CD4-positive, alpha-beta T cell treated with Interleukin-6 for 4 hours (primary cell): ENCODE measurements at regions not wholly inside any gene's neighbourhood (a gene's known extent, or its start where the extent isn't known, plus 50 kb on each side); places are given as distances from the start of the nearest gene placed in this dataset.
"Not testable (repeated sequence)": the region's sequence is repeated elsewhere in the genome, so short reads cannot be mapped to it uniquely, and the experiment has no call there.

Source experiments
- DNase-seq: peaks from one replicate; pipeline ENCODE4 v3.0.0-alpha.2; 2020; ENCODE audit warnings: mixed read lengths

- no peak for DNase-seq
These were observed 325.3 kb upstream of the GRAMD2B start for GRCh38 chr5:126097876-126098275.

DNA sequence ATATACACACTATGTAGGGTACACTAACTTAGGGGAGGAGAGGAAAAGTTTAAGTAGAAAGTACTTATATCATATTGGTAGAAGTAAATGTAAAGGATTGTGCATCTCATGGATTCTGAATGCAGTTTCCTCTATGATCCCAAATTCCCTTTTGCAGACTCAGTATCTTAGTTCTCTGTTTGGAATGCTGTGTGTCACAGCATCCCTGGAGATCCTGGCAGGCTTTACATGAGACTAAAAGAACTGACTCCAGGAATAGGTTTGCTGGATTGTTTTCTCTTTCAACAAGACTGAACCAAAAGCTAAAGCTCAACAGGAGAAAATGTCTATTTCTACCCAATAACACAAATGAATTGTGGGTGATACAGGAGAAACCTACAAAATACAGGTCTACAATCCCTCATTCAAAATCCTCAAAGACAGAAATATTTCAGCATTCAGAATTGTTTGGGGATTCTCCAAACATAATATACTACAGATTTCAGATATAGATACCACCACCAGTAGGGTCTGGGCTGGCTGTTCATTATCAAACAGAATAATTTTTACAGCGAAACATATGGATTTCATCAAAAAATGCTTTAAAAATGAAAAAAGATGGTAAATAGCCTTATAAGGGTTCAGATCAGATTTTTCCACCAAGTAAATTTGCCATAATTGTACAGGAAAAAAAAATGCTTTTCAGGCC, 324.7 kb upstream of the GRAMD2B start:
- no peak for DNase-seq

GRCh38 chr5:126099077-126099476, 324.1 kb upstream of the GRAMD2B start:
- no peak for DNase-seq

- DNase-seq = no peak
These were observed 322.4 kb upstream of the GRAMD2B start for GRCh38 chr5:126100767-126101166.

- no peak for DNase-seq
These were observed 321.3 kb upstream of the GRAMD2B start for GRCh38 chr5:126101901-126102300.

DNA sequence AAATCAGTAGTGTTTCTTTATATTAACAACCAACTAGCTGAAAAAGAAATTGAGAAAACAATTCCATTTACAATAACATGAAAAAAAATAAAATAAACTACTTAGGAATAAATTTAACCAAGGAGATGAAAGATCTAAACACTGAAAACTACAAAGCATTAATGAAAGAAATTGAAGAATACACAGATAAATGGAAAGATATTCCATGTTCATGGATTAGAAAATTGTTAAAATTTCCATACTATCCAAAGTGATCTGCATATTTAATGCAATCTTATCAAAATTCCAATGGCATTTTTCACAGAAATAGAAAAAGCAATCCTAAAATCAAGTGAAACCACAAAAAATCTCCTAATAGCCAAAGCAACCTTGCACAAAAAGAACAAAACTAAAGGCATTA, 320.2 kb upstream of the GRAMD2B start:
- DNase-seq = no peak

DNA sequence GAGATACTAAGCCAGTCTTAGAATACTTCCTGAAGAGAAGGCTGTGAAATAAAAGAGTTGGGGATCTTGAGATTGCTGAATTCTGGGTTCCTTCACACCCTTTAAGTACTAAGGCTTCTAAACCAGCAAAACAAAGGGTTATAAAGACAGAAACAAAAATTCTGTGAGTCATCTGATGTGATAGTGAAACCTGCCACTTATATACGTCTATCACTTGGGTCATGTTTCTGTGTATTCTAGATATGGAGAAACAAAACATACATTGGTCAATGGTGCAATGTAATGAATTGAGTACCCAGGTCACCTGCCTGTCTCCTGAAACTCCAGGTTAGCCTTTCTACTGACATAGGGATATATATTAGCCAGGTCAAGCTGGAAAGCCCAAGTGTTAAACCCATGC, 319.3 kb upstream of the GRAMD2B start:
- DNase-seq = no peak

GRCh38 chr5:126104341-126104740, 318.9 kb upstream of the GRAMD2B start:
- no peak for DNase-seq

DNA sequence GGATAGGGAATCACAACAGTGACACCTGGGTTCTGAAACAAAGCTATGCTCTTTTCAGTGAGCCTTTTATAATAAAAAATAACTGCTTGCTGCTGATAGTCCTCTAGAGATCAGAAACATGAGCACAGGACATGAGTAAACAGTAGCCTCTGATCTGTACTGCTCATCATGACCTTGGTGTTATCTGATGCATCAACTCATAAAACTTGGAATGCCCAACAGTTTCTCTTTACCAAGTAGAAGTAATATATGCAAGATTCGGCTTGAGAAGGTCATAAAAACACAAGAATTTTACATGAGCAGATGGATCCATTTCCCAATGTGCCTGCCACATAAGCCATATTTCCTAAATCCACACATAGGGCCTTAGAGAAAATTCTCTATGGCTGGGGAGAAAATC, 318.3 kb upstream of the GRAMD2B start:
- DNase-seq = no peak

DNA sequence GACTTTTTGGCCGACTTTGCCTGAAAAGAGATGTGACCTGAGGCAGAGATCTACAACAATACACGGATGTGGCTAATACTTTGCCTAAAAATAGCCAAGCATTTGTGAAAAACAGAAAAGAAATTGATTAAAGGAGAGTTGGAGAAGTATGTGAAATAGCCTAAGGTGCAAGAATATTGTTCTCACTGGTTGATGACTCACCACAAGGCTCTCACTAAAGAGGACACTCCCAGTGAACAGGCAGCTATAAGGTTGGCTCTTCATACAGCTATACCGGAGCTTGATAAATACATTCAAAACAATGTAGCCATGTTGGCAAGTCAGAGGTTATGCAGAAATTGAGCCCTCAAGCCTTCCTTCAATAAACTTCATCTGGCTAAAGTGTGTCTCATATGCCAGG, 317.2 kb upstream of the GRAMD2B start:
- no peak for DNase-seq

DNA sequence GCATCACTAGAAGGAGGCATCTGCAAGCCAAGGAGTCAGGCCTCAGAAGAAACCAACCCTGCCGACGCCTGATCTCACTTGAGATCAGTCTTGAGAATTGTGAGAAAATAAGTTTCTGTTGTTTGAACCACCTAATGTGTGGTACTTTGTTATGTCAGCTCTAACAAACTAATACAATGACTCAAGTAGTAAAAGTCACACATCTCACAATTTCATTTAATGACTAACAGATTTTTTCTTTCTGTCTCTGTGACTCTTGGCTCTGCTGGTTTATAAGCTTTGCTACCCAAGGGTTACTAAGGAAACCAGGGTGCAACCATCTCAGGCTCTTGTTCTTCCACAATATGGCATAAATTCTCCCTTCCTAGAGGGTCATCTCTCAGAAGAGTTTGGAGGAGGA, 315.8 kb upstream of the GRAMD2B start:
- DNase-seq = no peak

DNA sequence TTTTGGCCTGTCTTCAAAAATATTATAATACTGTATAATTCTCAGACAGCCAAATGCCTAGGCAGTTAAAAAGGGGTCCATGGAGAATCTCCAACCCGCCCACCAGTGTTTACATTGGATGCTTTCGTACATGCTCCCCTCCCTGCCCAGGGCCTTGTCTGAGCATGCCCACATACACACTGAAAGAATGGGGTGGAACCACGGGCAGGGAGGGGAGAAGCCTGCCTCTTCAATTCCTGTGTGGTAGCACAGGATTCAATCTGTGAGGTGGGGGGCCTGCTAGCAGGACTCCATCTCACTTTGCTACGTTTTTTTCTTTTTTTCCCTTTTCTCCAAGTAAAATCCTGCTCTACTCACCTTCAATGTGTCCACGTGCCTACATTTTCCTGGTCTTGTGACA, 314.7 kb upstream of the GRAMD2B start:
- no peak for DNase-seq

DNA sequence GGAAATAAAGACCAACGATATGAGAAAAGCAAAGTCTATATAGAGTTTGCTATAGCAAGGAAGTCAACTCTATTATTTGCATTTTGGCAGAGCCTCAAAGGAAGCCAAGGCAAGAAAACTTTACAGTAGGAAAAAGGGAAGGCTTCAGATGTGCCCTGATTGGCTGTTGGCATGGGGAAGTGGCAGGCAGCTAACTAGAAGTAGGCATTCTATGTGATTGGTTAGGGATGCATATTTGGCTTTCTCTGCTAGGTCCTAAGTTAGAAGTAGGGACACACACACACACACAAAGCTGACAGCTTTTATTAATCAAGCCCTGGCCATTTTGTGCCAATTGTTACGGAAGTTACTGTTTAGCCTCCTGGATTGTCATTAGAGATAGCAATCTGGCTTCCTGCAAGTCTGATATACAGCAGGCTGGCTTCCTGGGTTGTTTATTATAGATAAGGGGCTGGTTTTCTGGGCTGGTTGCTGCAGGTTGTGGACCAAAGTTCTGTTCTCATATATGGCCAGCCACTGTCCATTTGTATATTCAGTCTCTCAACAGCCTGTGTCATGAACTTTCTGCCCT, 308.1 kb upstream of the GRAMD2B start:
- no peak for DNase-seq

DNA sequence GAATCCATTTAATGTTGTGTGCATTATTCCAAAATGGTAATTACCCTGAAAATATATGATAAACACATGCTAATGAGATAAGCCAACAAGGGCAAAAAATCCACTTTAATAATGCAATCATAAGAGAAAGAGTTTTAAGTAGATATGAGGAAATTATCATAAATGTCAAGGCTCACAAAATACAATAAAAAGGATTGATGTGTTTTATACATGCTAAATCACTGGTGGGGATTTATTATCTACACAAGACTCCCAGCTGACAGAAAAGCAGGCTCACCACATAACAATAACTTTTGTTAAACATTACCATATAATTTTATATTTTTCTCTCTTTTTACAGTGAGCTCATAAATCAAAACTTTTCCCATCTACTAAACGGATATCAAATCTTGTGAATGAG, 306.2 kb upstream of the GRAMD2B start:
- no peak for DNase-seq

- DNase-seq = no peak
These were observed 303.2 kb upstream of the GRAMD2B start for GRCh38 chr5:126119887-126120442.

DNA sequence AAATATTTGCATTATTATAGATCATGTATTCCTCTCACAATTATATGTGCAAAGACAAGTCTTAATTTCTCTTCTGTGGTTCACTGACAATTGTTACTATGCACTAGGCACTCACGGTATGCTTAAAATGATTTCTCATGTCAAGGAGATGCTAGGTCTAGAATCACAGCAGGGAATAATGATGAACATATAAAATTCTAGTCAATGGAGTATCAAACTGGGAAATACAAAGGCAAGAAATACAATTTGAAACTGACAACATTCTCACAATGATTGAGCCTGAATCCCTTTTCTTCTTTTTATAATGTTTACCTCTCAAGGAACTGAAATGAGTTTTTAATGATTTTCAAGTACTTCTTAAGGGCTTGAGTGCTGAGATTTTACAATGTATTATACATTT, 302.3 kb upstream of the GRAMD2B start:
- no peak for DNase-seq

- no peak for DNase-seq
These were observed 300.3 kb upstream of the GRAMD2B start for GRCh38 chr5:126122942-126123341.

GRCh38 chr5:126124706-126125345, 298.4 kb upstream of the GRAMD2B start:
- DNase-seq = no peak

- no peak for DNase-seq
These were observed 297.8 kb upstream of the GRAMD2B start for GRCh38 chr5:126125407-126125806.

GRCh38 chr5:126126574-126126973, 296.6 kb upstream of the GRAMD2B start:
- DNase-seq = no peak

DNA sequence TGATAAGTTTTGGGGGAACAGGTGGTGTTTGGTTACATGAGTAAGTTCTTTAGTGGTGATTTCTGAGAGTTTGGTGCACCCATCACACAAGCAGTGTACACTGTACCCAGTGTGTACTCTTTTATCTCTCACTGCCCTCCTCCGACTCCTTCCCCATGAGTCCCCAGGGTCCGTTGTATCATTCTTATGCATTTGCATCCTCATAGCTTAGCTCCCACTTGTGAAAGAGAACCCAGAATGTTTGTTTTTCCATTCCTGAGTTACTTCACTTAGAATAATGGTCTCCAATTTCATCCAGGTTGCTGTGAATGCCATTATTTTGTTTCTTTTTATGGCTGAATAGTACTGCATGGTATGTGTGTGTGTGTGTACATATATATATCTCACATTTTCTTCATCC, 295.8 kb upstream of the GRAMD2B start:
- DNase-seq = not testable (repeated sequence)

DNA sequence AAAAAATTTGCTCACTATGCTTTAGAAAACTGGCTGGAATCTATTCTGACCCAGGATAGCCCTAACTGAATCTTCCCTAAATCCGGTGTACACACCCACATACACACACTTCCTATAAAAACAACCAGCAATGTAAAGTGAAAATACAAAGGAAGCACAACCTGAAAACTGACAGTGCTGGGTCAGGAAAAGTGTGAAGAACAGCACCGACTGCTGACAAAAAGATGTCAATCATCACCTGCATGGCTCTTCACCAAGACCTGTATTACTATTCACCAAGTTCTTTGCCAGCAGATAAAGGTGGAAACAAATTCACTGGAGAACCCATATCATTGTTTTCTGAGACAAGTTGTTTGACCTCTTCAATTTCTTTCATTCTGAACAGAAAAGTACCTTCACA, 293.8 kb upstream of the GRAMD2B start:
- no peak for DNase-seq

DNA sequence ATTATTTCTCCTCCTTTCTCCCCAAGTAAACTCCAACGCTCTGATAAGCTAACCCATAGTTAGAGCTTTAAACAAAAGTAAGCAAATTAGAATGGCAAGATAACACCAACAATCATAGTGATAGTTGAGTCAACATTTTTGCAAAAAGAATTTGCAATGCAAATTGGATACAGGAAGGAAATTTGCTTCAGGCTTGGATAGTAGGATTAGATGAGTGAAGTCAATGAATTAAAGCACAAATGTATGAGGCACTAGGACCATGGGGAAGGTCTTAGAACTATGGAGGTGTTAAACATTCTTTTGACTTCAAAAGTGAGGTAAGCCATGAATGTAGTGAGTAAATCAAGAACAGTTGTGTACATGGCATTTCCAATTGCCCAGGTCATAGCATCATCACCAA, 289.8 kb upstream of the GRAMD2B start:
- DNase-seq = no peak

DNA sequence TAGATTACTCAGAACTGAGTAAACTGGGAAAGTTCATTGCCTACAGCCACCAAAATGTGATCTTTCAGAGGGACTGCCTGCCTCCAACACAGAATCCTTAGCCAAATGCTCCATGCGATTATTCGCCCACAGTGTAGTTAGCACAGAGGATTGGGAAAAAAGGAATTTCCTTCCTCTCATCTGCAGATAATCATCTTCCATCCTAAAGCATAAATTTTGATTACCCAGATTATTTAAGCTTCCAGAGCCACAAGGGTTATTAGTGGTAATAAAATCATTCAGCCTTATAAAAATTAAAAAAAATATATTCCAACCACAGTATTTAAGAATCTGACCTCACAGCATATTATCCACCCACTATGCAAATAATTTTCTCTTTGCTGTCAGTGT, 285.3 kb upstream of the GRAMD2B start:
- no peak for DNase-seq
